Panc1 (cell line): ENCODE measurements at regions not wholly inside any gene's neighbourhood (a gene's known extent, or its start where the extent isn't known, plus 50 kb on each side); places are given as distances from the start of the nearest gene placed in this dataset.

Experiments
- ATAC-seq: fragments of 200-7000 bp; cut with Tn5 transposase; 2 replicates; pipeline ENCODE4 v1.9.1; 2020; ENCODE audit warnings: mild to moderate bottlenecking, moderate library complexity
- BruUV-seq: library from RNA; stranded (reverse); fragments of 400-500 nt; replicated peaks from 2 replicates; lab custom pipeline; 2021; lab: Mats Ljungman, UMichigan
- CTCF ChIA-PET: fragments of 300-600 bp; sonication (Branson Sonifier 250); formaldehyde crosslinking; loops from one replicate; lab custom pipeline; 2022; ENCODE audit warnings: antibody characterized with exemption; lab: Charles Lee
- POLR2A ChIA-PET: fragments of 300-600 bp; sonication (Branson Sonifier 250); formaldehyde crosslinking; loops from one replicate; lab custom pipeline; 2022; ENCODE audit warnings: antibody characterized with exemption; lab: Charles Lee
- DNase-seq: peaks from one replicate; pipeline ENCODE4 v3.0.0-alpha.2; 2010; ENCODE audit warnings: low read depth, low spot score
- H3K27ac ChIP-seq: 2 replicates; pipeline ENCODE4 v1.5.1; 2011; ENCODE audit warnings: mild to moderate bottlenecking, low read length, inconsistent platforms
- H3K27me3 ChIP-seq: fragments of 200-500 bp; sonication (Bioruptor generic); 2 replicates; pipeline ENCODE4 v1.6.0; 2014; ENCODE audit warnings: low read length, inconsistent platforms; ENCODE audit not compliant: control insufficient read depth, insufficient read depth
- H3K36me3 ChIP-seq: fragments of 200-500 bp; sonication (Bioruptor generic); 2 replicates; pipeline ENCODE4 v1.5.1; 2014; ENCODE audit warnings: inconsistent platforms, mild to moderate bottlenecking, low read length, moderate library complexity; ENCODE audit not compliant: control insufficient read depth, insufficient read depth
- H3K4me1 ChIP-seq: 2 replicates; pipeline ENCODE4 v1.5.1; 2011; ENCODE audit warnings: inconsistent platforms, mild to moderate bottlenecking, low read length, moderate library complexity; ENCODE audit not compliant: control insufficient read depth, insufficient read depth
- H3K4me3 ChIP-seq, 2 experiments: 2 replicates each; pipeline ENCODE4 v1.5.1; 2011 to 2012; ENCODE audit warnings: low read depth in 2 of 2, low read length in 2 of 2, mild to moderate bottlenecking in 2 of 2, inconsistent platforms in 1 of 2, moderate library complexity in 1 of 2
- H3K9me3 ChIP-seq: fragments of 200-500 bp; sonication (Bioruptor generic); 2 replicates; pipeline ENCODE4 v1.5.1; 2014; ENCODE audit warnings: low read depth, mild to moderate bottlenecking, inconsistent platforms, low read length, moderate library complexity; ENCODE audit not compliant: control insufficient read depth, insufficient read depth
- POLR2AphosphoS5 ChIP-seq: IDR thresholded peaks from 2 replicates; pipeline ENCODE4 v1.6.1; 2012; ENCODE audit warnings: mild to moderate bottlenecking, low read depth, low read length, moderate library complexity
- SIN3A ChIP-seq: IDR thresholded peaks from 2 replicates; pipeline ENCODE4 v1.6.1; 2012; ENCODE audit warnings: low read depth, mild to moderate bottlenecking, low read length, moderate library complexity, borderline replicate concordance; ENCODE audit not compliant: insufficient read depth
- TCF7L2 ChIP-seq: IDR thresholded peaks from 2 replicates; pipeline ENCODE4 v1.6.1; 2011; ENCODE audit warnings: mild to moderate bottlenecking, low read depth, low read length, inconsistent platforms
- in situ Hi-C: cut with HindIII; loops from 2 replicates; pipeline ENCODE4 v1.10.0; 2016; ENCODE audit warnings: low sequenced_read_pairs, low pct_unique_long_range_greater_than_20kb
- intact Hi-C: fragments of 100-400 bp; cut with micrococcal nuclease; formaldehyde crosslinking; loops from one replicate; pipeline ENCODE4 v1.10.0; 2022; ENCODE audit not compliant: unreplicated experiment
- TF ChIP-seq, protein P1 (sequence below), 2 experiments: IDR thresholded peaks; 2 replicates each; pipeline ENCODE4 v1.6.1; 2011 to 2012; ENCODE audit warnings: low read depth in 2 of 2, control low read depth in 1 of 2, low read length in 1 of 2, mild to moderate bottlenecking in 1 of 2, moderate library complexity in 1 of 2; ENCODE audit not compliant: insufficient read depth in 1 of 2
- TF ChIP-seq, protein P2 (sequence below): fragments of 450-650 bp; IDR thresholded peaks from 2 replicates; pipeline ENCODE4 v1.5.1; 2017; ENCODE audit warnings: mild to moderate bottlenecking

DNA sequence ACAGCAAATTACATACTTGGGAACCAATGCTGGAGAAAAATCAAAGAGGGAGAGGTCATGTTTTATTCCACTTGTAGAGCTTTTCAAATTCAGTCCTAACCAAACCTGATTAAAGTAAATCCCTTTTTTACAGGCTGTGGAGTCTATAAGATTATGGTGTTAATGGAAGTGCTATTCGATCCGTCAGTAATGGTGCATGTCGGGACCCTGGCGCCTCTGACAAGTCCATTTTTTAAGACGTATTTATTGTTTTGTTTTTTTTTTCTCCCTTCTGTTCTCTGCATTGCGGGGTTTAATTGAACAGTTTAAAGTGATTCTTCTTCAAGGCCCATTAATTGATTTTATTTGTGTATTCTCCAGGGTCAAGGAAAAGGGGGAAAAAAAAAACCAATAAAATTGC, 725.9 kb downstream of the TUSC7 start:
- Histone ChIP-seq H3K9me3 (no peaks in the 10 kb centered on the region; the same call in 1 of the 2 replicates), H3K27me3 (no peaks in the 10 kb centered on the region), H3K4me1 (no peaks in the 10 kb centered on the region), H3K4me3 (no peak overlapping the region), H3K27ac (no peak overlapping the region), H3K36me3 (no peaks in the 10 kb centered on the region)
- TF ChIP-seq POLR2AphosphoS5 = no peak
- no peak for TF ChIP-seq TCF7L2
- TF ChIP-seq, protein P1, sequence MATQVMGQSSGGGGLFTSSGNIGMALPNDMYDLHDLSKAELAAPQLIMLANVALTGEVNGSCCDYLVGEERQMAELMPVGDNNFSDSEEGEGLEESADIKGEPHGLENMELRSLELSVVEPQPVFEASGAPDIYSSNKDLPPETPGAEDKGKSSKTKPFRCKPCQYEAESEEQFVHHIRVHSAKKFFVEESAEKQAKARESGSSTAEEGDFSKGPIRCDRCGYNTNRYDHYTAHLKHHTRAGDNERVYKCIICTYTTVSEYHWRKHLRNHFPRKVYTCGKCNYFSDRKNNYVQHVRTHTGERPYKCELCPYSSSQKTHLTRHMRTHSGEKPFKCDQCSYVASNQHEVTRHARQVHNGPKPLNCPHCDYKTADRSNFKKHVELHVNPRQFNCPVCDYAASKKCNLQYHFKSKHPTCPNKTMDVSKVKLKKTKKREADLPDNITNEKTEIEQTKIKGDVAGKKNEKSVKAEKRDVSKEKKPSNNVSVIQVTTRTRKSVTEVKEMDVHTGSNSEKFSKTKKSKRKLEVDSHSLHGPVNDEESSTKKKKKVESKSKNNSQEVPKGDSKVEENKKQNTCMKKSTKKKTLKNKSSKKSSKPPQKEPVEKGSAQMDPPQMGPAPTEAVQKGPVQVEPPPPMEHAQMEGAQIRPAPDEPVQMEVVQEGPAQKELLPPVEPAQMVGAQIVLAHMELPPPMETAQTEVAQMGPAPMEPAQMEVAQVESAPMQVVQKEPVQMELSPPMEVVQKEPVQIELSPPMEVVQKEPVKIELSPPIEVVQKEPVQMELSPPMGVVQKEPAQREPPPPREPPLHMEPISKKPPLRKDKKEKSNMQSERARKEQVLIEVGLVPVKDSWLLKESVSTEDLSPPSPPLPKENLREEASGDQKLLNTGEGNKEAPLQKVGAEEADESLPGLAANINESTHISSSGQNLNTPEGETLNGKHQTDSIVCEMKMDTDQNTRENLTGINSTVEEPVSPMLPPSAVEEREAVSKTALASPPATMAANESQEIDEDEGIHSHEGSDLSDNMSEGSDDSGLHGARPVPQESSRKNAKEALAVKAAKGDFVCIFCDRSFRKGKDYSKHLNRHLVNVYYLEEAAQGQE (IDR thresholded peaks at IDR 0.05; ENCODE audit: insufficient read depth in 1 of 2, low read depth in 2 of 2, low read length in 1 of 2) = no peak
- no peak for TF ChIP-seq SIN3A
- TF ChIP-seq, protein P2, sequence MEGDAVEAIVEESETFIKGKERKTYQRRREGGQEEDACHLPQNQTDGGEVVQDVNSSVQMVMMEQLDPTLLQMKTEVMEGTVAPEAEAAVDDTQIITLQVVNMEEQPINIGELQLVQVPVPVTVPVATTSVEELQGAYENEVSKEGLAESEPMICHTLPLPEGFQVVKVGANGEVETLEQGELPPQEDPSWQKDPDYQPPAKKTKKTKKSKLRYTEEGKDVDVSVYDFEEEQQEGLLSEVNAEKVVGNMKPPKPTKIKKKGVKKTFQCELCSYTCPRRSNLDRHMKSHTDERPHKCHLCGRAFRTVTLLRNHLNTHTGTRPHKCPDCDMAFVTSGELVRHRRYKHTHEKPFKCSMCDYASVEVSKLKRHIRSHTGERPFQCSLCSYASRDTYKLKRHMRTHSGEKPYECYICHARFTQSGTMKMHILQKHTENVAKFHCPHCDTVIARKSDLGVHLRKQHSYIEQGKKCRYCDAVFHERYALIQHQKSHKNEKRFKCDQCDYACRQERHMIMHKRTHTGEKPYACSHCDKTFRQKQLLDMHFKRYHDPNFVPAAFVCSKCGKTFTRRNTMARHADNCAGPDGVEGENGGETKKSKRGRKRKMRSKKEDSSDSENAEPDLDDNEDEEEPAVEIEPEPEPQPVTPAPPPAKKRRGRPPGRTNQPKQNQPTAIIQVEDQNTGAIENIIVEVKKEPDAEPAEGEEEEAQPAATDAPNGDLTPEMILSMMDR = no peak
- no TSS peak for BruUV-seq
- CTCF ChIA-PET = no interaction called here
- in situ Hi-C loops = no loop called here
- intact Hi-C loops = no loop called here
- no peak for ATAC-seq
- POLR2A ChIA-PET = no interaction called here
- no peak for DNase-seq

DNA sequence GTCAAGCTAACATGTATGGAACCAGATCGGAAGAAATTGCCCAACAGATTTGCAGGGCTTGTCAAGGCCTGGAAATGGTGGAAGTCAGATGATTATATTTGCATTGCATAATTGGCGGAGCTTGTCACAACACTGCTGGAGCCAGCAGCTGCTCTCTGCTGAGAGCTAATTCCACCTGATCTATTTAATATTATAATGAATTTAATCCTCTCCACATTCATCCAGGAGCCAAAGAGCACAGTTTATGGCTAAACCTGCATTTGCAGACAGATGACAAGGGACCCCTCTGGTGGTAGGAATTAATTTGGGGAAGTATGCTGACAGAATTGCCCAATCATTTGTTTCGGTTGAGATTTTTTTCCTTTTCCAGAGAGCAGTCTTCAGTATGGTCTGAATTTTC, 730.2 kb downstream of the TUSC7 start:
- Histone ChIP-seq H3K4me1 (no peaks in the 10 kb centered on the region), H3K27ac (no peak overlapping the region), H3K4me3 (no peak overlapping the region), H3K9me3 (no peaks in the 10 kb centered on the region), H3K27me3 (0 out of 2 replicates have a peak, but pooled peaks cover 4% of the 10 kb centered on the region), H3K36me3 (no peaks in the 10 kb centered on the region)
- intact Hi-C loops = no loop called here
- no peak for DNase-seq
- CTCF ChIA-PET = no interaction called here
- no peak for ATAC-seq
- TF ChIP-seq, protein P1 (IDR thresholded peaks at IDR 0.05; ENCODE audit: insufficient read depth in 1 of 2, low read depth in 2 of 2, low read length in 1 of 2) = no peak
- TF ChIP-seq, protein P2 = peak; percentile 9; the same call in 1 of the 2 replicates
- TF ChIP-seq SIN3A = no peak
- BruUV-seq = no TSS peak
- in situ Hi-C loops = no loop called here
- POLR2A ChIA-PET = no interaction called here
